H9 (cell line): ENCODE measurements at regions not wholly inside any gene's neighbourhood (a gene's known extent, or its start where the extent isn't known, plus 50 kb on each side); places are given as distances from the start of the nearest gene placed in this dataset.

Experiments
- DNase-seq: peaks from one replicate; pipeline ENCODE4 v3.0.0-alpha.2; 2017
- H2AFZ ChIP-seq: one replicate; pipeline ENCODE4 v1.6.1; 2013; ENCODE audit warnings: mild to moderate bottlenecking, low read length, control low read depth, moderate library complexity
- H2AK5ac ChIP-seq: 2 replicates; pipeline ENCODE4 v1.6.1; 2013; ENCODE audit warnings: low read length, control low read depth, mixed read lengths; ENCODE audit not compliant: insufficient read length
- H2BK120ac ChIP-seq: one replicate; pipeline ENCODE4 v1.6.1; 2013; ENCODE audit warnings: low read depth, mild to moderate bottlenecking, low read length, control low read depth, inconsistent platforms; ENCODE audit not compliant: poor library complexity, severe bottlenecking
- H2BK12ac ChIP-seq: 2 replicates; pipeline ENCODE4 v1.6.1; 2013; ENCODE audit warnings: low read length, control low read depth, mixed read lengths, low read depth; ENCODE audit not compliant: insufficient read length
- H2BK15ac ChIP-seq: 2 replicates; pipeline ENCODE4 v1.6.1; 2013; ENCODE audit warnings: low read depth, low read length, control low read depth
- H2BK20ac ChIP-seq: one replicate; pipeline ENCODE4 v1.6.1; 2013; ENCODE audit warnings: low read depth, mild to moderate bottlenecking, low read length, control low read depth, inconsistent platforms; ENCODE audit not compliant: poor library complexity, severe bottlenecking
- H2BK5ac ChIP-seq: 2 replicates; pipeline ENCODE4 v1.6.1; 2013; ENCODE audit warnings: low read length, control low read depth, mixed read lengths; ENCODE audit not compliant: insufficient read length
- H3K14ac ChIP-seq: 2 replicates; pipeline ENCODE4 v1.6.1; 2013; ENCODE audit warnings: low read length, control low read depth; ENCODE audit not compliant: insufficient read depth
- H3K18ac ChIP-seq: 2 replicates; pipeline ENCODE4 v1.6.1; 2013; ENCODE audit warnings: low read depth, mild to moderate bottlenecking, mixed read lengths, low read length, control low read depth; ENCODE audit not compliant: insufficient read length
- H3K23ac ChIP-seq: 2 replicates; pipeline ENCODE4 v1.6.1; 2013; ENCODE audit warnings: low read length, control low read depth, mixed read lengths, low read depth; ENCODE audit not compliant: insufficient read length
- H3K23me2 ChIP-seq: 2 replicates; pipeline ENCODE4 v1.6.1; 2013; ENCODE audit warnings: low read depth, mild to moderate bottlenecking, mixed read lengths, low read length, control low read depth; ENCODE audit not compliant: insufficient read length, poor library complexity, severe bottlenecking
- H3K27ac ChIP-seq: 2 replicates; pipeline ENCODE4 v1.5.1; 2013; ENCODE audit warnings: low read length, control low read depth, mixed read lengths, low read depth; ENCODE audit not compliant: insufficient read length
- H3K27me3 ChIP-seq: 2 replicates; pipeline ENCODE4 v1.6.1; 2013; ENCODE audit warnings: low read length, control low read depth, inconsistent platforms; ENCODE audit not compliant: insufficient read depth
- H3K4ac ChIP-seq: 2 replicates; pipeline ENCODE4 v1.6.1; 2013; ENCODE audit warnings: low read depth, mild to moderate bottlenecking, control low read depth, inconsistent platforms, low read length, moderate library complexity
- H3K4me1 ChIP-seq: 2 replicates; pipeline ENCODE4 v1.6.1; 2013; ENCODE audit warnings: low read length, control low read depth, inconsistent platforms; ENCODE audit not compliant: insufficient read depth
- H3K4me2 ChIP-seq: 2 replicates; pipeline ENCODE4 v1.6.1; 2013; ENCODE audit warnings: low read length, control low read depth, mixed read lengths; ENCODE audit not compliant: insufficient read length, insufficient read depth
- H3K56ac ChIP-seq: 2 replicates; pipeline ENCODE4 v1.6.1; 2013; ENCODE audit warnings: low read depth, mild to moderate bottlenecking, mixed read lengths, low read length, control low read depth; ENCODE audit not compliant: insufficient read length
- H3K79me1 ChIP-seq: 2 replicates; pipeline ENCODE4 v1.6.1; 2013; ENCODE audit warnings: low read depth, mild to moderate bottlenecking, moderate library complexity, low read length, control low read depth, inconsistent platforms; ENCODE audit not compliant: insufficient read depth, poor library complexity, severe bottlenecking
- H3K79me2 ChIP-seq: 2 replicates; pipeline ENCODE4 v1.6.1; 2013; ENCODE audit warnings: low read length, control low read depth, inconsistent platforms; ENCODE audit not compliant: insufficient read depth
- H3K9ac ChIP-seq: 2 replicates; pipeline ENCODE4 v1.6.1; 2013; ENCODE audit warnings: low read length, control low read depth, mixed read lengths; ENCODE audit not compliant: insufficient read length; ENCODE audit errors: extremely low read depth
- H3K9me3 ChIP-seq: one replicate; pipeline ENCODE4 v1.6.1; 2013; ENCODE audit warnings: low read depth, low read length, inconsistent platforms; ENCODE audit not compliant: control insufficient read depth
- H3T11ph ChIP-seq: one replicate; pipeline ENCODE4 v1.6.1; 2013; ENCODE audit warnings: mild to moderate bottlenecking, low read length, control low read depth, inconsistent platforms
- H4K20me1 ChIP-seq: one replicate; pipeline ENCODE4 v1.6.1; 2013; ENCODE audit not compliant: control insufficient read depth, insufficient read length, insufficient read depth
- H4K5ac ChIP-seq: 2 replicates; pipeline ENCODE4 v1.6.1; 2013; ENCODE audit warnings: low read depth, mild to moderate bottlenecking, mixed read lengths, low read length, control low read depth; ENCODE audit not compliant: insufficient read length
- H4K8ac ChIP-seq: replicated peaks from 2 replicates; pipeline ENCODE4 v1.6.1; 2013; ENCODE audit warnings: low read length, control low read depth, mixed read lengths, low read depth; ENCODE audit not compliant: insufficient read length
- H4K91ac ChIP-seq: 2 replicates; pipeline ENCODE4 v1.6.1; 2013; ENCODE audit warnings: low read depth, mild to moderate bottlenecking, moderate library complexity, mixed read lengths, low read length, control low read depth; ENCODE audit not compliant: insufficient read length
- H3K27ac Mint-ChIP-seq, 3 experiments: 2 replicates in 2 of 3; 3 replicates in 1 of 3; pipeline ENCODE4 v1.8.0; 2020 to 2021; ENCODE audit warnings: mixed read lengths in 3 of 3, mild to moderate bottlenecking in 1 of 3, moderate library complexity in 1 of 3
- H3K27me3 Mint-ChIP-seq: 2 replicates; pipeline ENCODE4 v1.8.0; 2021; ENCODE audit warnings: low read depth, mild to moderate bottlenecking, moderate library complexity, mixed read lengths
- H3K36me3 Mint-ChIP-seq, 3 experiments: 2 replicates in 2 of 3; 3 replicates in 1 of 3; pipeline ENCODE4 v1.8.0; 2020 to 2021; ENCODE audit warnings: low read depth in 3 of 3, mixed read lengths in 3 of 3; ENCODE audit not compliant: insufficient read depth in 1 of 3
- H3K4me1 Mint-ChIP-seq, 2 experiments: 2 replicates each; pipeline ENCODE4 v1.8.0; 2020; ENCODE audit warnings: mixed read lengths in 2 of 2
- H3K4me3 Mint-ChIP-seq, 2 experiments: 2 replicates in 1 of 2; 3 replicates in 1 of 2; pipeline ENCODE4 v1.8.0; 2020 to 2021; ENCODE audit warnings: mild to moderate bottlenecking in 2 of 2, mixed read lengths in 2 of 2, moderate library complexity in 1 of 2
- H3K9me3 Mint-ChIP-seq, 2 experiments: 2 replicates in 1 of 2; 3 replicates in 1 of 2; pipeline ENCODE4 v1.8.0; 2020; ENCODE audit warnings: mild to moderate bottlenecking in 2 of 2, mixed read lengths in 2 of 2, moderate library complexity in 1 of 2
- CTCF ChIP-seq: fragments of 200-600 bp; sonication (generic); conservative IDR thresholded peaks from 3 replicates; pipeline ENCODE4 v1.8.0; 2021; ENCODE audit warnings: antibody characterized with exemption, mild to moderate bottlenecking
- WGBS: extraction: QIAGEN DNeasy Blood & Tissue Kit; methylation state at CpG from one replicate; pipeline ENCODE4 v1.1.7; 2013; ENCODE audit warnings: missing lambda C conversion rate, low lambda C conversion rate, mixed read lengths; ENCODE audit not compliant: insufficient read length; ENCODE audit errors: extremely low coverage; 5-methylcytosine and 5-hydroxymethylcytosine counted together

GRCh38 chr6:167673946-167674345 lies 152.8 kb upstream of the AFDN start:
- Histone ChIP-seq H4K20me1 (no peaks in the 10 kb centered on the region), H3K4ac (no peak overlapping the region), H3K4me1 (peaks cover 3% of the 10 kb centered on the region; the same call in 1 of the 2 replicates), H2BK12ac (no peak overlapping the region), H3K79me2 (no peaks in the 10 kb centered on the region), H3K27ac (no peak overlapping the region), H3K27me3 (no peaks in the 10 kb centered on the region), H3K14ac (no peak overlapping the region), H3K79me1 (no peaks in the 10 kb centered on the region), H3K23ac (no peak overlapping the region), H4K8ac (no peak overlapping the region), H3T11ph (no peak overlapping the region), H2AFZ (no peak overlapping the region), H2AK5ac (no peak overlapping the region), H4K5ac (no peak overlapping the region), H3K4me2 (no peak overlapping the region), H3K56ac (no peak overlapping the region), H2BK120ac (no peak overlapping the region), H3K9ac (no peak overlapping the region), H3K18ac (no peak overlapping the region), H4K91ac (no peak overlapping the region), H2BK20ac (no peak overlapping the region), H2BK15ac (no peak overlapping the region), H3K9me3 (no peaks in the 10 kb centered on the region), H2BK5ac (no peak overlapping the region), H3K23me2 (peaks cover 5% of the 10 kb centered on the region)
- no peak for DNase-seq
- Mint-ChIP-seq H3K4me3 (no peak overlapping the region), H3K4me1 (peaks cover 21 to 22% of the 10 kb centered on the region in 2 experiments), H3K9me3 (peaks cover 15 to 16% of the 10 kb centered on the region in 2 experiments), H3K27ac (no peak overlapping the region), H3K36me3 (peaks cover 14 to 16% (median 14%) of the 10 kb centered on the region in 3 experiments), H3K27me3 (peaks cover 33% of the 10 kb centered on the region)
- WGBS, result no CpG with 5 or more reads among the region's 5 CpGs
- TF ChIP-seq CTCF, result no peak
